PC-3 (cell line): ENCODE measurements at regions not wholly inside any gene's neighbourhood (a gene's known extent, or its start where the extent isn't known, plus 50 kb on each side); places are given as distances from the start of the nearest gene placed in this dataset.
"Not testable (repeated sequence)": the region's sequence is repeated elsewhere in the genome, so short reads cannot be mapped to it uniquely, and the experiment has no call there.

ENCODE experiments used
- ATAC-seq: fragments of 200-7000 bp; cut with Tn5 transposase; 2 replicates; pipeline ENCODE4 v1.9.1; 2020; ENCODE audit warnings: mild to moderate bottlenecking, moderate library complexity
- BruUV-seq: library from RNA; stranded (reverse); fragments of 400-500 nt; replicated peaks from 2 replicates; lab custom pipeline; 2021; lab: Mats Ljungman, UMichigan
- CTCF ChIA-PET: fragments of 300-600 bp; sonication (Branson Sonifier 250); formaldehyde crosslinking; loops from one replicate; lab custom pipeline; 2022; ENCODE audit warnings: antibody characterized with exemption; lab: Charles Lee
- POLR2A ChIA-PET: fragments of 300-600 bp; sonication (Branson Sonifier 250); formaldehyde crosslinking; loops from one replicate; lab custom pipeline; 2022; ENCODE audit warnings: antibody characterized with exemption; ENCODE audit not compliant: unreplicated experiment; lab: Charles Lee
- DNase-seq: peaks from one replicate; pipeline ENCODE4 v3.0.0-alpha.2; 2015
- H2AFZ ChIP-seq: fragments of 300-600 bp; sonication (generic); 2 replicates; pipeline ENCODE4 v1.6.0; 2016; ENCODE audit warnings: antibody characterized with exemption, low read length
- H3F3A ChIP-seq: fragments of 300-600 bp; sonication (generic); one replicate; pipeline ENCODE4 v1.6.0; 2017; ENCODE audit warnings: antibody characterized with exemption, low read length, control low read depth, mild to moderate bottlenecking; ENCODE audit not compliant: unreplicated experiment
- H3K27ac ChIP-seq: fragments of 300-600 bp; sonication (generic); 2 replicates; pipeline ENCODE4 v1.5.1; 2016; ENCODE audit warnings: mild to moderate bottlenecking, low read length
- H3K27me3 ChIP-seq: fragments of 300-600 bp; sonication (generic); 2 replicates; pipeline ENCODE4 v1.6.1; 2016; ENCODE audit warnings: low read length, mixed read lengths
- H3K36me3 ChIP-seq: fragments of 300-600 bp; sonication (generic); 2 replicates; pipeline ENCODE4 v1.6.1; 2016; ENCODE audit warnings: low read depth, mixed run types, low read length, mixed read lengths
- H3K4me1 ChIP-seq: fragments of 300-600 bp; sonication (generic); 2 replicates; pipeline ENCODE4 v1.5.1; 2016; ENCODE audit warnings: low read length; ENCODE audit not compliant: insufficient read depth
- H3K4me2 ChIP-seq: fragments of 300-600 bp; sonication (generic); 2 replicates; pipeline ENCODE4 v1.6.0; 2016; ENCODE audit warnings: low read length
- H3K4me3 ChIP-seq: fragments of 300-600 bp; sonication (generic); 2 replicates; pipeline ENCODE4 v1.5.1; 2016; ENCODE audit warnings: mild to moderate bottlenecking, low read length, mixed read lengths
- H3K79me2 ChIP-seq: fragments of 300-600 bp; sonication (generic); 2 replicates; pipeline ENCODE4 v1.6.1; 2017; ENCODE audit warnings: low read length, mixed read lengths
- H3K9ac ChIP-seq: fragments of 300-600 bp; sonication (generic); 2 replicates; pipeline ENCODE4 v1.6.0; 2016; ENCODE audit warnings: mild to moderate bottlenecking, low read length
- H3K9me2 ChIP-seq: fragments of 300-600 bp; sonication (generic); replicated peaks from 2 replicates; pipeline ENCODE4 v1.6.1; 2016; ENCODE audit warnings: mixed run types, low read length, mixed read lengths
- H3K9me3 ChIP-seq: fragments of 300-600 bp; sonication (generic); 2 replicates; pipeline ENCODE4 v1.6.1; 2016; ENCODE audit warnings: low read length, mixed read lengths
- H4K20me1 ChIP-seq: fragments of 300-600 bp; sonication (generic); 2 replicates; pipeline ENCODE4 v1.6.1; 2016; ENCODE audit warnings: low read length, mixed read lengths
- CTCF ChIP-seq: fragments of 300-600 bp; sonication (generic); conservative IDR thresholded peaks from 2 replicates; pipeline ENCODE4 v1.5.1; 2017; ENCODE audit warnings: antibody characterized with exemption, low read depth, mild to moderate bottlenecking, low read length
- EZH2 ChIP-seq: fragments of 300-600 bp; sonication (generic); IDR thresholded peaks from one replicate; pipeline ENCODE4 v1.6.1; 2017; ENCODE audit warnings: antibody characterized with exemption, mild to moderate bottlenecking, low read length; ENCODE audit not compliant: unreplicated experiment
- EZH2phosphoT487 ChIP-seq: fragments of 300-600 bp; sonication (generic); IDR thresholded peaks from 2 replicates; pipeline ENCODE4 v1.6.1; 2018; ENCODE audit warnings: mild to moderate bottlenecking, antibody characterized with exemption, low read length, borderline replicate concordance
- intact Hi-C: fragments of 100-400 bp; cut with micrococcal nuclease; formaldehyde crosslinking; loops from 2 replicates; pipeline ENCODE4 v1.9.0; 2023

- intact Hi-C loops = no loop called here
- no peak overlapping the region for H2AFZ ChIP-seq
- no peaks in the 10 kb centered on the region for H4K20me1 ChIP-seq
- H3K27ac ChIP-seq = no peak overlapping the region
- no peak for TF ChIP-seq EZH2phosphoT487
- no peak for TF ChIP-seq CTCF
- TF ChIP-seq EZH2 = no peak
- CTCF ChIA-PET = no interaction called here
- no peaks in the 10 kb centered on the region for H3K9me2 ChIP-seq
- H3F3A ChIP-seq = no peaks in the 10 kb centered on the region
- H3K4me2 ChIP-seq = no peak overlapping the region
- DNase-seq (no peak), ATAC-seq (no peak)
- no peak overlapping the region for H3K4me3 ChIP-seq
- H3K9ac ChIP-seq = no peak overlapping the region
- H3K27me3 ChIP-seq = no peaks in the 10 kb centered on the region
- BruUV-seq = no TSS peak
- POLR2A ChIA-PET = no interaction called here
- H3K4me1 ChIP-seq = no peaks in the 10 kb centered on the region
- no peaks in the 10 kb centered on the region for H3K79me2 ChIP-seq
- no peaks in the 10 kb centered on the region for H3K36me3 ChIP-seq
- H3K9me3 ChIP-seq = no peaks in the 10 kb centered on the region
Measured at GRCh38 chr2:44061876-44062275, 66.1 kb upstream of the LRPPRC start.

- intact Hi-C loops = no loop called here
- no peaks in the 10 kb centered on the region for H3K79me2 ChIP-seq
- H3K9ac ChIP-seq = no peak overlapping the region
- POLR2A ChIA-PET = no interaction called here
- CTCF ChIA-PET = no interaction called here
- H3K27ac ChIP-seq = no peak overlapping the region
- H3F3A ChIP-seq = no peaks in the 10 kb centered on the region
- H3K27me3 ChIP-seq = no peaks in the 10 kb centered on the region
- H3K4me3 ChIP-seq = no peak overlapping the region
- no peak overlapping the region for H3K4me2 ChIP-seq
- BruUV-seq = no TSS peak
- H3K9me3 ChIP-seq = no peaks in the 10 kb centered on the region
- ATAC-seq (no peak), DNase-seq (no peak)
- no peaks in the 10 kb centered on the region for H4K20me1 ChIP-seq
- TF ChIP-seq EZH2 (no peak), EZH2phosphoT487 (no peak), CTCF (no peak)
- no peaks in the 10 kb centered on the region for H3K36me3 ChIP-seq
- no peaks in the 10 kb centered on the region for H3K4me1 ChIP-seq
- H2AFZ ChIP-seq = no peak overlapping the region
- no peaks in the 10 kb centered on the region for H3K9me2 ChIP-seq
Measured at GRCh38 chr2:44063033-44063432, 67.2 kb upstream of the LRPPRC start.

- DNase-seq, H3K4me2 ChIP-seq, H3K27me3 ChIP-seq, BruUV-seq, H4K20me1 ChIP-seq, H3K36me3 ChIP-seq, H3K4me1 ChIP-seq, intact Hi-C loops, H3K9me3 ChIP-seq, H3F3A ChIP-seq, H3K27ac ChIP-seq, POLR2A ChIA-PET, H3K4me3 ChIP-seq, ATAC-seq, H3K9me2 ChIP-seq, H2AFZ ChIP-seq, H3K79me2 ChIP-seq, H3K9ac ChIP-seq: not testable (repeated sequence)
- CTCF ChIA-PET = interaction anchor here (0.6 kb wide), 1 partner anchor 64 kb away, joined by 11 read pairs; no protein-coding TSS in a partner anchor
Measured at GRCh38 chr2:44064281-44064680, 68.5 kb upstream of the LRPPRC start.

GRCh38 chr2:44067012-44067790 lies 71.4 kb upstream of the LRPPRC start:
- H3K4me2 ChIP-seq, H4K20me1 ChIP-seq, H3K79me2 ChIP-seq, H3K4me1 ChIP-seq, H3K9me2 ChIP-seq, H3K27ac ChIP-seq, DNase-seq, BruUV-seq, H3K9ac ChIP-seq, H3K9me3 ChIP-seq, H2AFZ ChIP-seq, H3K4me3 ChIP-seq, intact Hi-C loops, H3K27me3 ChIP-seq, POLR2A ChIA-PET, ATAC-seq, H3F3A ChIP-seq, CTCF ChIA-PET, H3K36me3 ChIP-seq: not testable (repeated sequence)

GRCh38 chr2:44067791-44068181 lies 72.0 kb upstream of the LRPPRC start:
- H4K20me1 ChIP-seq, BruUV-seq, DNase-seq, CTCF ChIA-PET, H3K4me3 ChIP-seq, H3K27ac ChIP-seq, H3K9ac ChIP-seq, H2AFZ ChIP-seq, POLR2A ChIA-PET, H3K36me3 ChIP-seq, H3F3A ChIP-seq, H3K27me3 ChIP-seq, H3K9me3 ChIP-seq, ATAC-seq, intact Hi-C loops, H3K79me2 ChIP-seq, H3K9me2 ChIP-seq, H3K4me1 ChIP-seq, H3K4me2 ChIP-seq: not testable (repeated sequence)
